HG03521 (cell line): ENCODE measurements at regions not wholly inside any gene's neighbourhood (a gene's known extent, or its start where the extent isn't known, plus 50 kb on each side); places are given as distances from the start of the nearest gene placed in this dataset.
"Not testable (repeated sequence)": the region's sequence is repeated elsewhere in the genome, so short reads cannot be mapped to it uniquely, and the experiment has no call there.

Source experiments
- ATAC-seq: cut with Tn5 transposase; IDR thresholded peaks from one replicate; pipeline ENCODE4 v1.9.1; 2021; ENCODE audit warnings: mild to moderate bottlenecking, moderate library complexity; ENCODE audit not compliant: unreplicated experiment

- ATAC-seq = no peak
Observed at GRCh38 chr3:84666468-84666867, 292.3 kb upstream of the CADM2 start.

GRCh38 chr3:84679211-84679610 is 279.6 kb upstream of the CADM2 start:
- ATAC-seq = no peak

- ATAC-seq = no peak
Observed at GRCh38 chr3:84680700-84681099, 278.1 kb upstream of the CADM2 start.

- ATAC-seq = no peak
Observed at GRCh38 chr3:84683493-84683892, 275.3 kb upstream of the CADM2 start.

GRCh38 chr3:84685467-84685866 is 273.3 kb upstream of the CADM2 start:
- no peak for ATAC-seq

GRCh38 chr3:84692261-84692660 is 266.5 kb upstream of the CADM2 start:
- ATAC-seq = no peak

- not testable (repeated sequence) for ATAC-seq
Observed at GRCh38 chr3:84710288-84710687, 248.5 kb upstream of the CADM2 start.

GRCh38 chr3:84717894-84718293 is 240.9 kb upstream of the CADM2 start:
- ATAC-seq = no peak

- ATAC-seq = no peak
Observed at GRCh38 chr3:84724877-84725276, 233.9 kb upstream of the CADM2 start.

GRCh38 chr3:84727616-84728015 is 231.2 kb upstream of the CADM2 start:
- ATAC-seq = no peak

GRCh38 chr3:84734731-84735130 is 224.1 kb upstream of the CADM2 start:
- not testable (repeated sequence) for ATAC-seq

- no peak for ATAC-seq
Observed at GRCh38 chr3:84738086-84738485, 220.7 kb upstream of the CADM2 start.

- ATAC-seq = no peak
Observed at GRCh38 chr3:84742915-84743425, 215.8 kb upstream of the CADM2 start.

GRCh38 chr3:84744130-84744529 is 214.7 kb upstream of the CADM2 start:
- ATAC-seq = no peak

GRCh38 chr3:84755860-84756259 is 202.9 kb upstream of the CADM2 start:
- ATAC-seq = no peak

GRCh38 chr3:84759361-84759760 is 199.4 kb upstream of the CADM2 start:
- no peak for ATAC-seq

GRCh38 chr3:84772841-84773240 is 185.9 kb upstream of the CADM2 start:
- no peak for ATAC-seq

- ATAC-seq = no peak
Observed at GRCh38 chr3:84783281-84783680, 175.5 kb upstream of the CADM2 start.

- ATAC-seq = no peak
Observed at GRCh38 chr3:84789961-84790360, 168.8 kb upstream of the CADM2 start.

- no peak for ATAC-seq
Observed at GRCh38 chr3:84806958-84807357, 151.8 kb upstream of the CADM2 start.

GRCh38 chr3:84820126-84820525 is 138.7 kb upstream of the CADM2 start:
- ATAC-seq = no peak

- no peak for ATAC-seq
Observed at GRCh38 chr3:84820906-84821305, 137.9 kb upstream of the CADM2 start.

GRCh38 chr3:84825817-84826216 is 133.0 kb upstream of the CADM2 start:
- ATAC-seq = no peak

GRCh38 chr3:84830476-84830875 is 128.3 kb upstream of the CADM2 start:
- no peak for ATAC-seq
